H9 (cell line): ENCODE measurements at regions not wholly inside any gene's neighbourhood (a gene's known extent, or its start where the extent isn't known, plus 50 kb on each side); places are given as distances from the start of the nearest gene placed in this dataset.
A peak's percentile ranks its signal among the peaks of the same experiment; 100 is the strongest.

Experiments used
- DNase-seq: peaks from one replicate; pipeline ENCODE4 v3.0.0-alpha.2; 2017
- H2AFZ ChIP-seq: one replicate; pipeline ENCODE4 v1.6.1; 2013; ENCODE audit warnings: mild to moderate bottlenecking, low read length, control low read depth, moderate library complexity
- H2AK5ac ChIP-seq: 2 replicates; pipeline ENCODE4 v1.6.1; 2013; ENCODE audit warnings: low read length, control low read depth, mixed read lengths; ENCODE audit not compliant: insufficient read length
- H2BK120ac ChIP-seq: one replicate; pipeline ENCODE4 v1.6.1; 2013; ENCODE audit warnings: low read depth, mild to moderate bottlenecking, low read length, control low read depth, inconsistent platforms; ENCODE audit not compliant: poor library complexity, severe bottlenecking
- H2BK12ac ChIP-seq: 2 replicates; pipeline ENCODE4 v1.6.1; 2013; ENCODE audit warnings: low read length, control low read depth, mixed read lengths, low read depth; ENCODE audit not compliant: insufficient read length
- H2BK15ac ChIP-seq: 2 replicates; pipeline ENCODE4 v1.6.1; 2013; ENCODE audit warnings: low read depth, low read length, control low read depth
- H2BK20ac ChIP-seq: one replicate; pipeline ENCODE4 v1.6.1; 2013; ENCODE audit warnings: low read depth, mild to moderate bottlenecking, low read length, control low read depth, inconsistent platforms; ENCODE audit not compliant: poor library complexity, severe bottlenecking
- H2BK5ac ChIP-seq: 2 replicates; pipeline ENCODE4 v1.6.1; 2013; ENCODE audit warnings: low read length, control low read depth, mixed read lengths; ENCODE audit not compliant: insufficient read length
- H3K14ac ChIP-seq: 2 replicates; pipeline ENCODE4 v1.6.1; 2013; ENCODE audit warnings: low read length, control low read depth; ENCODE audit not compliant: insufficient read depth
- H3K18ac ChIP-seq: 2 replicates; pipeline ENCODE4 v1.6.1; 2013; ENCODE audit warnings: low read depth, mild to moderate bottlenecking, mixed read lengths, low read length, control low read depth; ENCODE audit not compliant: insufficient read length
- H3K23ac ChIP-seq: 2 replicates; pipeline ENCODE4 v1.6.1; 2013; ENCODE audit warnings: low read length, control low read depth, mixed read lengths, low read depth; ENCODE audit not compliant: insufficient read length
- H3K23me2 ChIP-seq: 2 replicates; pipeline ENCODE4 v1.6.1; 2013; ENCODE audit warnings: low read depth, mild to moderate bottlenecking, mixed read lengths, low read length, control low read depth; ENCODE audit not compliant: insufficient read length, poor library complexity, severe bottlenecking
- H3K27ac ChIP-seq: 2 replicates; pipeline ENCODE4 v1.5.1; 2013; ENCODE audit warnings: low read length, control low read depth, mixed read lengths, low read depth; ENCODE audit not compliant: insufficient read length
- H3K27me3 ChIP-seq: 2 replicates; pipeline ENCODE4 v1.6.1; 2013; ENCODE audit warnings: low read length, control low read depth, inconsistent platforms; ENCODE audit not compliant: insufficient read depth
- H3K4ac ChIP-seq: 2 replicates; pipeline ENCODE4 v1.6.1; 2013; ENCODE audit warnings: low read depth, mild to moderate bottlenecking, control low read depth, inconsistent platforms, low read length, moderate library complexity
- H3K4me1 ChIP-seq: 2 replicates; pipeline ENCODE4 v1.6.1; 2013; ENCODE audit warnings: low read length, control low read depth, inconsistent platforms; ENCODE audit not compliant: insufficient read depth
- H3K4me2 ChIP-seq: 2 replicates; pipeline ENCODE4 v1.6.1; 2013; ENCODE audit warnings: low read length, control low read depth, mixed read lengths; ENCODE audit not compliant: insufficient read length, insufficient read depth
- H3K56ac ChIP-seq: 2 replicates; pipeline ENCODE4 v1.6.1; 2013; ENCODE audit warnings: low read depth, mild to moderate bottlenecking, mixed read lengths, low read length, control low read depth; ENCODE audit not compliant: insufficient read length
- H3K79me1 ChIP-seq: 2 replicates; pipeline ENCODE4 v1.6.1; 2013; ENCODE audit warnings: low read depth, mild to moderate bottlenecking, moderate library complexity, low read length, control low read depth, inconsistent platforms; ENCODE audit not compliant: insufficient read depth, poor library complexity, severe bottlenecking
- H3K79me2 ChIP-seq: 2 replicates; pipeline ENCODE4 v1.6.1; 2013; ENCODE audit warnings: low read length, control low read depth, inconsistent platforms; ENCODE audit not compliant: insufficient read depth
- H3K9ac ChIP-seq: 2 replicates; pipeline ENCODE4 v1.6.1; 2013; ENCODE audit warnings: low read length, control low read depth, mixed read lengths; ENCODE audit not compliant: insufficient read length; ENCODE audit errors: extremely low read depth
- H3K9me3 ChIP-seq: one replicate; pipeline ENCODE4 v1.6.1; 2013; ENCODE audit warnings: low read depth, low read length, inconsistent platforms; ENCODE audit not compliant: control insufficient read depth
- H3T11ph ChIP-seq: one replicate; pipeline ENCODE4 v1.6.1; 2013; ENCODE audit warnings: mild to moderate bottlenecking, low read length, control low read depth, inconsistent platforms
- H4K20me1 ChIP-seq: one replicate; pipeline ENCODE4 v1.6.1; 2013; ENCODE audit not compliant: control insufficient read depth, insufficient read length, insufficient read depth
- H4K5ac ChIP-seq: 2 replicates; pipeline ENCODE4 v1.6.1; 2013; ENCODE audit warnings: low read depth, mild to moderate bottlenecking, mixed read lengths, low read length, control low read depth; ENCODE audit not compliant: insufficient read length
- H4K8ac ChIP-seq: replicated peaks from 2 replicates; pipeline ENCODE4 v1.6.1; 2013; ENCODE audit warnings: low read length, control low read depth, mixed read lengths, low read depth; ENCODE audit not compliant: insufficient read length
- H4K91ac ChIP-seq: 2 replicates; pipeline ENCODE4 v1.6.1; 2013; ENCODE audit warnings: low read depth, mild to moderate bottlenecking, moderate library complexity, mixed read lengths, low read length, control low read depth; ENCODE audit not compliant: insufficient read length
- H3K27ac Mint-ChIP-seq, 3 experiments: 2 replicates in 2 of 3; 3 replicates in 1 of 3; pipeline ENCODE4 v1.8.0; 2020 to 2021; ENCODE audit warnings: mixed read lengths in 3 of 3, mild to moderate bottlenecking in 1 of 3, moderate library complexity in 1 of 3
- H3K27me3 Mint-ChIP-seq: 2 replicates; pipeline ENCODE4 v1.8.0; 2021; ENCODE audit warnings: low read depth, mild to moderate bottlenecking, moderate library complexity, mixed read lengths
- H3K36me3 Mint-ChIP-seq, 3 experiments: 2 replicates in 2 of 3; 3 replicates in 1 of 3; pipeline ENCODE4 v1.8.0; 2020 to 2021; ENCODE audit warnings: low read depth in 3 of 3, mixed read lengths in 3 of 3; ENCODE audit not compliant: insufficient read depth in 1 of 3
- H3K4me1 Mint-ChIP-seq, 2 experiments: 2 replicates each; pipeline ENCODE4 v1.8.0; 2020; ENCODE audit warnings: mixed read lengths in 2 of 2
- H3K4me3 Mint-ChIP-seq, 2 experiments: 2 replicates in 1 of 2; 3 replicates in 1 of 2; pipeline ENCODE4 v1.8.0; 2020 to 2021; ENCODE audit warnings: mild to moderate bottlenecking in 2 of 2, mixed read lengths in 2 of 2, moderate library complexity in 1 of 2
- H3K9me3 Mint-ChIP-seq, 2 experiments: 2 replicates in 1 of 2; 3 replicates in 1 of 2; pipeline ENCODE4 v1.8.0; 2020; ENCODE audit warnings: mild to moderate bottlenecking in 2 of 2, mixed read lengths in 2 of 2, moderate library complexity in 1 of 2
- CTCF ChIP-seq: fragments of 200-600 bp; sonication (generic); conservative IDR thresholded peaks from 3 replicates; pipeline ENCODE4 v1.8.0; 2021; ENCODE audit warnings: antibody characterized with exemption, mild to moderate bottlenecking
- WGBS: extraction: QIAGEN DNeasy Blood & Tissue Kit; methylation state at CpG from one replicate; pipeline ENCODE4 v1.1.7; 2013; ENCODE audit warnings: missing lambda C conversion rate, low lambda C conversion rate, mixed read lengths; ENCODE audit not compliant: insufficient read length; ENCODE audit errors: extremely low coverage; 5-methylcytosine and 5-hydroxymethylcytosine counted together

DNA sequence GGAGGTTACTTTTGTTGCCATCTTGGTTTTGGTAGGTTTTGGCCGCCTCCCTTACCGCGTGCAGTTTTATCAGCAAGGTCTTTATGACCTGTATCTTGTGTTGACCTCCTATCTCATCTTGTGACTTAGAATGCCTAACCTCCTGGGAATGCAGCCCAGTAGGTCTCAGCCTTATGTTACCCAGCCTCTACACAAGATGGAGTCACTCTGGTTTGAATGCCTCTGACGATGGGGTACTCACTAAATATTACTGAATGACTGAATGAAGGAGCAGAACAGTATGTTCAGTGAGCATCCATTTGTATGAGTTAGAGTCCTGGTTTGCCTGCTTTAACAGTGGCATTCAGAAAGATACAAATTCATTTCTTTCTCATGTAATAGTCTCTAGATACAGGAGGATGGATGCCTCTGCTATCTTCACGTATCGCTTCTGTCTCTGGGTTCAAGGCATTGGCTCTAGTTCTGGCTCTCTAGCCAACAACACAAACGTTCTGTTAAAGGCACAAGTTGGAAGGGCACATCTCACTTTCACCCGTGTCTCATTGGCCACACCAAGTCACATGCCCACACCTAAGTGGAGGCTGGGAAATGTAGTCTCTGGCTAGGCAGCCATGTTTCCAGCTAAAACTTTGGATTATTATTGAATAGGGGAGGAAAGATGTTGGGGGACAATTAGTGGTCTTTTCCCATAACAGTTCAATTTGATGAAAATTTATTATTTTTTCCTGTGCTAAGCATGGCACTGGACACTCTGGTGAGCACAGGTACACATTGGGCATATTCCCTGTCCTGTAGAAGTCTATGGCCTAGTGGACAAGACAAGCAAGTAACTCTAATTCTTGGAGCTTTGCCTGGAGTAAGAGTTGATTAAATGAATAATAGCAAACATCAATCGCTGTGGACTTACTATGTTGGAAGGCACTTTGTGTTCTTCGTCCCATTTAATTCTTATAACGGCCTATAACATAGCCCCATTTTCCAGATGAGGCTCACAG is 75.2 kb upstream of the RPH3A start:
- H4K5ac ChIP-seq: no peak overlapping the region
- no peak overlapping the region for H3K18ac ChIP-seq
- H4K91ac ChIP-seq: no peak overlapping the region
- no peaks in the 10 kb centered on the region for H3K4me1 ChIP-seq
- no peaks in the 10 kb centered on the region for H3K79me2 ChIP-seq
- no peaks in the 10 kb centered on the region for H3K27me3 ChIP-seq
- no peak overlapping the region for H3K27ac ChIP-seq
- H3K27me3 Mint-ChIP-seq: no peaks in the 10 kb centered on the region
- no peak overlapping the region for H3K56ac ChIP-seq
- no peak overlapping the region for H3K4ac ChIP-seq
- H2BK15ac ChIP-seq: no peak overlapping the region
- H3K23ac ChIP-seq: no peak overlapping the region
- H3K4me1 Mint-ChIP-seq: peaks cover 6 to 9% of the 10 kb centered on the region in 2 experiments
- no peaks in the 10 kb centered on the region; a peak in 1 of 5 replicates for H3K9me3 Mint-ChIP-seq
- DNase-seq: peak; percentile 71
- H2BK120ac ChIP-seq: no peak overlapping the region
- WGBS: no CpG with 5 or more reads among the region's 11 CpGs
- no peak overlapping the region for H3K4me2 ChIP-seq
- H3K79me1 ChIP-seq: no peaks in the 10 kb centered on the region
- no peaks in the 10 kb centered on the region for H3K9me3 ChIP-seq
- no peak overlapping the region for H3K9ac ChIP-seq
- H3T11ph ChIP-seq: no peak overlapping the region
- no peak overlapping the region for H2BK5ac ChIP-seq
- no peak overlapping the region for H4K8ac ChIP-seq
- no peaks in the 10 kb centered on the region for H4K20me1 ChIP-seq
- no peaks in the 10 kb centered on the region for H3K23me2 ChIP-seq
- no peak overlapping the region for H3K27ac Mint-ChIP-seq
- peak overlapping the region; percentile 53 for H2AFZ ChIP-seq
- H3K36me3 Mint-ChIP-seq: no peaks in the 10 kb centered on the region
- no peak overlapping the region for H3K14ac ChIP-seq
- H2AK5ac ChIP-seq: no peak overlapping the region
- TF ChIP-seq CTCF: peak; percentile 23; the same call in 1 of the 3 replicates
- H2BK20ac ChIP-seq: no peak overlapping the region
- H3K4me3 Mint-ChIP-seq: no peak overlapping the region
- H2BK12ac ChIP-seq: no peak overlapping the region
